Tibial nerve (tissue), 4 donors: ENCODE measurements at regions not wholly inside any gene's neighbourhood (a gene's known extent, or its start where the extent isn't known, plus 50 kb on each side); places are given as distances from the start of the nearest gene placed in this dataset.

ENCODE experiments used
- EP300 ChIP-seq, 2 donors: sonication (generic); formaldehyde crosslinking; IDR thresholded peaks; one replicate each; pipeline ENCODE4 v1.6.1; 2017; ENCODE audit warnings: antibody characterized with exemption in 2 of 2, mild to moderate bottlenecking in 1 of 2
- POLR2A ChIP-seq, 2 donors: fragments of 450-650 bp; IDR thresholded peaks; one replicate each; pipeline ENCODE4 v1.6.1; 2017; ENCODE audit warnings: antibody characterized with exemption in 2 of 2, mild to moderate bottlenecking in 2 of 2, moderate library complexity in 2 of 2
- TF ChIP-seq, protein P1 (sequence below), 5 experiments: fragments of 200-600 bp in 3 of 5; fragments of 450-650 bp in 2 of 5; sonication (generic) in 3 of 5; IDR thresholded peaks; one replicate each; pipeline ENCODE4 v1.5.1; 2016 to 2019; ENCODE audit warnings: antibody characterized with exemption in 5 of 5, mild to moderate bottlenecking in 3 of 5, moderate library complexity in 2 of 5

DNA sequence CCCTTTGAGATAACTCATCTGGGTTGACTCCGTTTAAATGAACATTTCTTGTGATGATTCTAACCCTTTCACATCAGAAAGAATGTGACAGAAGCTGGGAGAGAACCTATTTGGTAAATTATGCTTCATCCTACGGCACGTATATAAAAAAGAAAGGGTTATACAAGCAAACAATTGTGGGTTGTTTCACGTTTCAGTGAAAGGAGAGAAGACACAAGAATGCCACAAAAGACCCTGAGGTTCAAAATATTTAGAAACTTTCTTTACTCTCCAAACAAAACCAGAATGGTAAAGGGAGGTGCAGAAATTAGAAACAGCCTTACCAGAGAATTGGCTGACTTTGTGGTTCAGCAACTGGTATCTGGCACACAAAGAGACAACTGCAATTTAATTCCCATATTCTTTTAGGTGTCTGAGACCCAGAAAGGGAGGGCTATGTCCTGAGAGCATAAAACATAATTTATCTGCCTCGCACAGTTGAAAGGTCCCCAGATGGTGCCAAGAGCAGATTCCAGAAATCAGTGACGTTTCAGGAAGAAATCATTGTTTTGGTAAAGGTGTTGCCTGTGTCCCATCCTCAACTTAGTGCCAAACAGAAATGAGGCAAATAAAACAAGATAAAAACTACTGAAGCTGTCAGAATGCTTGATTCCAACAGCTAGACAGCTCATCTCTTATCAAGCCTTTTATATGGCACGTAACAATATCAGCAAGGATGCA is 361.4 kb downstream of the EFNB2 start:
- TF ChIP-seq, protein P1, sequence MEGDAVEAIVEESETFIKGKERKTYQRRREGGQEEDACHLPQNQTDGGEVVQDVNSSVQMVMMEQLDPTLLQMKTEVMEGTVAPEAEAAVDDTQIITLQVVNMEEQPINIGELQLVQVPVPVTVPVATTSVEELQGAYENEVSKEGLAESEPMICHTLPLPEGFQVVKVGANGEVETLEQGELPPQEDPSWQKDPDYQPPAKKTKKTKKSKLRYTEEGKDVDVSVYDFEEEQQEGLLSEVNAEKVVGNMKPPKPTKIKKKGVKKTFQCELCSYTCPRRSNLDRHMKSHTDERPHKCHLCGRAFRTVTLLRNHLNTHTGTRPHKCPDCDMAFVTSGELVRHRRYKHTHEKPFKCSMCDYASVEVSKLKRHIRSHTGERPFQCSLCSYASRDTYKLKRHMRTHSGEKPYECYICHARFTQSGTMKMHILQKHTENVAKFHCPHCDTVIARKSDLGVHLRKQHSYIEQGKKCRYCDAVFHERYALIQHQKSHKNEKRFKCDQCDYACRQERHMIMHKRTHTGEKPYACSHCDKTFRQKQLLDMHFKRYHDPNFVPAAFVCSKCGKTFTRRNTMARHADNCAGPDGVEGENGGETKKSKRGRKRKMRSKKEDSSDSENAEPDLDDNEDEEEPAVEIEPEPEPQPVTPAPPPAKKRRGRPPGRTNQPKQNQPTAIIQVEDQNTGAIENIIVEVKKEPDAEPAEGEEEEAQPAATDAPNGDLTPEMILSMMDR (IDR thresholded peaks at IDR 0.05) = no peak
- no peak for TF ChIP-seq POLR2A (IDR thresholded peaks at IDR 0.05)
- no peak for TF ChIP-seq EP300 (IDR thresholded peaks at IDR 0.05)
